ENCODE measurements at regions not wholly inside any gene's neighbourhood (a gene's known extent, or its start where the extent isn't known, plus 50 kb on each side); places are given as distances from the start of the nearest gene placed in this dataset.

DNA sequence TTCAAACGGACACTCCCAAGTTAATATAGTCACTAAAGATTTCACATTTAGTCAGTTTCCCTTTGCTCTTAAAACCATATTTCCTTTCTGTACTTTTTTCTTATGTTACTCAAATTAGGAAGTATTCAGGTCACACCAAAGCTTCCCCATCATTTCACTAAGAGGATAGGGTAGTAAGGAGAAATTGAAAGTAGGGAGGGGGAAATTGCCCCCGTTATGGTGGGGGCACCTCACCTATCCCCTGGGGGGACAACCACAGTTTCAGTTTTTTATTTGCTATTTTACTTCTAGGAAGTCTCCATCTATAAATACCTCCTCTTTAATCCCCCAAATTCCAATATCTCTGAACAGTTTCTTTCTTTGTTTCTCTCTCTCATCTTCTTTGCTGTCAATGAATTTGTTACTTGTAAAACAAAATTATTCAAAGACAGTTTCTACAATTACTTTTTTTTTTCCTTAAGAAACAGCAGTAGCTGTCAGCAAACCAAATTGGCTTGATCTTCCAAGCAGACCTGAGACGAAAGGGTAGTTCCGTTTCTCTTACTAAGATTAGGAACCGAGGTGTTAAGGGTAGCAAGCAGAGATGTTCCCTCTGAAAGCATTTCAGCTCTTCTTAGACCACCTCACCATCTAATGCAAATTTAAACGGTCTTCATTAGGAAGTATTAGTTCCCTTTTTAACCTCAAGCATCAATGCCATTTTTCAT lies 160.2 kb upstream of the KLF3 start:
- Histone ChIP-seq H3K4me3 (no peak overlapping the region), H3K4me1 (replicated peaks) (no peaks in the 10 kb centered on the region), H3K36me3 (no peaks in the 10 kb centered on the region), H3K9me3 (replicated peaks) (no peaks in the 10 kb centered on the region), H3K27me3 (replicated peaks) (no peaks in the 10 kb centered on the region), H3K27ac (no peak overlapping the region)
- no peak for DNase-seq (ENCODE audit: low read depth in 1 of 2, low spot score in 2 of 2)

DNA sequence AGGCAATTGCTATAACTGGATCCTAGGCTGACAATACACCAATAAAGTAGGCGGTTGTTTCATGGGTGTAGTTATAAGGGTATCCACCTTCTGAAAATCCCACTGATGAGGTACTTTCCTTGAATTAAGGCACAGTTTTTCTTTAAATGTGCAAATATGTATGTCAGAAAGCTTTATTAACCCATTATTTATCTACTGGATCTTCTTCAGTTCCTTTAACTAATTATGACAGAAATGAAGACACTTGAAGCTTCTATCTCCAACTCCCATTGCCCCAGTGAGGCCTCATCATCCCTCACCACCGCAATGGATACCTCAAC lies 159.6 kb upstream of the KLF3 start:
- Histone ChIP-seq H3K4me3 (no peak overlapping the region), H3K9me3 (replicated peaks) (no peaks in the 10 kb centered on the region), H3K4me1 (replicated peaks) (no peaks in the 10 kb centered on the region), H3K27ac (no peak overlapping the region), H3K36me3 (no peaks in the 10 kb centered on the region), H3K27me3 (replicated peaks) (no peaks in the 10 kb centered on the region)
- DNase-seq (ENCODE audit: low read depth in 1 of 2, low spot score in 2 of 2), result no peak

GRCh38 chr4:38509551-38509950 lies 154.4 kb upstream of the KLF3 start:
- Histone ChIP-seq H3K27ac (no peak overlapping the region), H3K9me3 (replicated peaks) (no peaks in the 10 kb centered on the region), H3K4me3 (no peak overlapping the region), H3K27me3 (replicated peaks) (no peaks in the 10 kb centered on the region), H3K4me1 (replicated peaks) (no peaks in the 10 kb centered on the region), H3K36me3 (no peaks in the 10 kb centered on the region)
- no peak for DNase-seq (ENCODE audit: low read depth in 1 of 2, low spot score in 2 of 2)

DNA sequence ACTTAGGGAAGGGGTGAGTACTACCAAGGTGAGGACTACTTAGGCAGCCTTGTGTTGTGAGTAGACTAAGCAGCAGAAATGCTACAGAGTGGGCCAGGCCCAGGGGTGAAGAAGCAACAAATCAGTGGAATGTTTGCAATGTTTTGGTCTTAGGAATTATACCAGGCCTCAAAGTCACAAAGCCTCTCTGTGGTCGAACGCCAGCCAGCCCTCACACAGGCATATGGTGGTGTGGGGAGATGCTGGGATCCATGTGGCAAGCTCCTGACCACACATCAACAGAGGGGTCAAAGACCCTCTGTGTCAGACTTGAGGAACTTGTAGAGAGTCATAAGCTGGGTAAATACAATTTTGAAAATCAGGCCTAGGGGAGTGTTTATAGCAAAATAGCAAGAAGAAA lies 153.8 kb upstream of the KLF3 start:
- Histone ChIP-seq H3K9me3 (replicated peaks) (no peaks in the 10 kb centered on the region), H3K36me3 (no peaks in the 10 kb centered on the region), H3K4me3 (no peak overlapping the region), H3K27me3 (replicated peaks) (no peaks in the 10 kb centered on the region), H3K4me1 (replicated peaks) (no peaks in the 10 kb centered on the region), H3K27ac (no peak overlapping the region)
- DNase-seq (ENCODE audit: low read depth in 1 of 2, low spot score in 2 of 2), result no peak

DNA sequence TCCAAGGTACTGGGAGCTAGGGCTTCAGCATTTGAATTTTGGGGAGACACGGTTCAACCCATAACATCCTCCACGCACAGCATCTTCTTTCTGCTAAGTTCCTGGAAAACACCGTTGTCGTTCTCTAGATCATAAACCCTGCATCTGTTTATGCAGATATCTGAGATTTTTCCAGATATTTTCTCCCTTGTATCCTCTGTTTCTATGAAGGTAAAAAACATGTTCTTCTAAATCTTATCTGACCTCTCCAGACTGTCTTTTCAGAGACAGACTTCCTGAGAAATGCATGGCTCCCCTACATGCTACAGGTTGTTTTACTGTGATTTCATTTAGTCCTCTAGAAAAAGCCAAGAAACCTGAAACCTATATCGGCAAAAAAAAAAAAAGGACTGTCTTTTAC lies 152.3 kb upstream of the KLF3 start:
- Histone ChIP-seq H3K4me3 (no peak overlapping the region), H3K27ac (no peak overlapping the region), H3K27me3 (replicated peaks) (no peaks in the 10 kb centered on the region), H3K9me3 (replicated peaks) (no peaks in the 10 kb centered on the region), H3K36me3 (no peaks in the 10 kb centered on the region), H3K4me1 (replicated peaks) (no peaks in the 10 kb centered on the region)
- DNase-seq (ENCODE audit: low read depth in 1 of 2, low spot score in 2 of 2), result no peak

DNA sequence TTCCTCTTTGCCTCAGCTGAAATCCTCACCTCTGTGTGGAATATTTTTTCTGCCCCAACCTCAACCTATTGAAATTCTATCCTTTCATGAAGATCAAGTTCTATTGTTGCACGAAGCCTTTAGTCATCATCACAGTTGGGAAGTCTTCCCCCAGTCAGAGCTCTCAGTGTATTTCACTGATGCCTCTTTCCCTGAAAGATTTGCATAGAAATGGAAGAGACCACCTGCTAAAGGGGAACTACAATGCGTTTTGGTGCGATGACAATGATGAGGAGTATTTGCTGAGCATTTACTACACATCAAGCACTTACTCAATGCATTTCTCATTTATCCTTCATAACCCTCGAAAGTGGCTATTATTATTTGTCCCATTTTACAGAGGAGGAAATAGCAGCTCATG lies 151.2 kb upstream of the KLF3 start:
- no peaks in the 10 kb centered on the region for H3K27me3 ChIP-seq (replicated peaks)
- H3K4me1 ChIP-seq (replicated peaks), result no peaks in the 10 kb centered on the region
- no peaks in the 10 kb centered on the region for H3K36me3 ChIP-seq
- H3K27ac ChIP-seq, result no peak overlapping the region
- no peak for DNase-seq (ENCODE audit: low read depth in 1 of 2, low spot score in 2 of 2)
- no peaks in the 10 kb centered on the region for H3K9me3 ChIP-seq (replicated peaks)
- H3K4me3 ChIP-seq, result no peak overlapping the region

DNA sequence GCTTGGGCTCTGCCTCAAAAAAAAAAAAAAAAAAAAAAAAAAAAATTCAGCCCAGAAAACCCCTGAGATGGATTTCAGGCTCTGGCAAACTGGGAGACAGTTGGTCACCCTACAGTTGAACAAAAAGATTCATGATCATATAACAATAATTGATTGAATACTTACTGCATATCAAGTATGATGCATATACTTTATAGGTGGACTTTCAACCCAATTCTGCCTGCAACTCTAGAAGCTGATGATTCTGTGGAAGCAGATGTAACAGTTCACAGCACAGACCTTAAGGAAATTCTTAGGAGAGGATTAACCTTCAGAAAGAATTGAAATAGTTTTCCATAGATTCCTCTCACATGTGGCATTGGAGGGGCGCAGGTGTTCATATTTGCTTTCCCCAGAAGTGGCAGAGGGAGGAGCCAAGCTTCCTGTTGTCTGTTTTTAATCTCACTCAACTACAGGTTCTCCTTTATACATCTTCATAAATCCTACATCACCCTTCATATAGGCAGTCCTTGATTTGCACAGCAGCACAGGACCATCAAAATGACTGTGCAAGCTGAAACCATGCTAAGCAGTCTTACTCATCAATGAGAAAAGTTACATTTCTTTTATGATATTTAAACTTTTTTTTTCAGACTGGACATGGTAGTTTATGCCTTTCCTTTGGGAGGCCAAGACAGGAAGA lies 149.4 kb upstream of the KLF3 start:
- H3K27ac ChIP-seq, result no peak overlapping the region
- DNase-seq (ENCODE audit: low read depth in 1 of 2, low spot score in 2 of 2), result no peak
- H3K36me3 ChIP-seq, result no peaks in the 10 kb centered on the region
- no peak overlapping the region for H3K4me3 ChIP-seq
- no peaks in the 10 kb centered on the region for H3K27me3 ChIP-seq (replicated peaks)
- no peaks in the 10 kb centered on the region for H3K9me3 ChIP-seq (replicated peaks)
- no peaks in the 10 kb centered on the region for H3K4me1 ChIP-seq (replicated peaks)

DNA sequence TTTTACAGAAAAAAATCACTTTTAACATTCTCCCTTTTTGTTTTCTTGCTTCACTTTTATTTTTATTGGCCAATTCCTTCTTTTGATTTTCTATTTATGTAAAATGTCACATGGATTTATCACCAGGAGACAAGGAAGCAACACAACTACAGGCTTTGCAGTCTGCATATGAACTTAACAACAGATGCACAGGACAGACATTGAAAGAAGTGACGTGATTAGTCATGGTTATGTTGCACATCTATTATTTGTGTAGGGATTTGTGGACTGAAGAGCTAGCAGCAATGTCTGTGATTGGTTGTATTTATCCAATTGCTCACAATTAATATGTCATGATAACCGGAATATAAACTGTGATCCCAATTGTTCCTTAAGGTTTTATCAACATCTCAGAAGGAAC lies 147.8 kb upstream of the KLF3 start:
- H3K4me1 ChIP-seq (replicated peaks), result no peaks in the 10 kb centered on the region
- no peak for DNase-seq (ENCODE audit: low read depth in 1 of 2, low spot score in 2 of 2)
- H3K36me3 ChIP-seq, result no peaks in the 10 kb centered on the region
- no peaks in the 10 kb centered on the region for H3K9me3 ChIP-seq (replicated peaks)
- no peak overlapping the region for H3K27ac ChIP-seq
- no peak overlapping the region for H3K4me3 ChIP-seq
- H3K27me3 ChIP-seq (replicated peaks), result no peaks in the 10 kb centered on the region

DNA sequence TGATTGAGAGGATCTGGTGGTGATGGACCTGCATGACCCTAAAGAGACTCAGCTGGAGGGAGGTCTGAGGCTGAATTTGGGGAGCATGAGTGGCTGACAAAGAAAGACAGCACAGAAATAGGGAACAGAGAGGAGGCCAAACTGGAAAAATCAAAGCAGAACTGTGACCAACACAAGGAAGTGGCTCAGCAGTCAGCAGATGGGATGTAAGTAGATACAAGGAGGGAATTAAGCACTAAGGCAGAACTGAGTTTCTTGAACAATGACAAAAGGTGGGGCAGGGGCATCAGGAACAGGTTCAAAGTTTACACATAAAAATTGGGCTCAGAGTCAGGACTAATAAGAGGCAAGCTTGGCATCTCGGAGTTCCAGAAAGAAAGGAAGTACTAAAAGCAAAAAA lies 144.3 kb upstream of the KLF3 start:
- H3K4me1 ChIP-seq (replicated peaks), result no peaks in the 10 kb centered on the region
- no peak overlapping the region for H3K27ac ChIP-seq
- no peak for DNase-seq (ENCODE audit: low read depth in 1 of 2, low spot score in 2 of 2)
- H3K4me3 ChIP-seq, result no peak overlapping the region
- H3K27me3 ChIP-seq (replicated peaks), result no peaks in the 10 kb centered on the region
- no peaks in the 10 kb centered on the region for H3K36me3 ChIP-seq
- no peaks in the 10 kb centered on the region for H3K9me3 ChIP-seq (replicated peaks)

GRCh38 chr4:38523054-38523453 lies 140.9 kb upstream of the KLF3 start:
- no peak overlapping the region for H3K27ac ChIP-seq
- no peaks in the 10 kb centered on the region for H3K4me1 ChIP-seq (replicated peaks)
- no peak for DNase-seq (ENCODE audit: low read depth in 1 of 2, low spot score in 2 of 2)
- H3K36me3 ChIP-seq, result no peaks in the 10 kb centered on the region
- no peaks in the 10 kb centered on the region for H3K9me3 ChIP-seq (replicated peaks)
- H3K4me3 ChIP-seq, result no peak overlapping the region
- no peaks in the 10 kb centered on the region for H3K27me3 ChIP-seq (replicated peaks)

GRCh38 chr4:38523524-38524448 lies 140.2 kb upstream of the KLF3 start:
- Histone ChIP-seq H3K4me1 (replicated peaks) (no peaks in the 10 kb centered on the region), H3K27me3 (replicated peaks) (no peaks in the 10 kb centered on the region), H3K36me3 (no peaks in the 10 kb centered on the region), H3K4me3 (no peak overlapping the region), H3K27ac (no peak overlapping the region), H3K9me3 (replicated peaks) (no peaks in the 10 kb centered on the region)
- DNase-seq (ENCODE audit: low read depth in 1 of 2, low spot score in 2 of 2), result no peak

GRCh38 chr4:38526412-38526811 lies 137.6 kb upstream of the KLF3 start:
- Histone ChIP-seq H3K36me3 (no peaks in the 10 kb centered on the region), H3K9me3 (replicated peaks) (no peaks in the 10 kb centered on the region), H3K4me1 (replicated peaks) (no peaks in the 10 kb centered on the region), H3K27me3 (replicated peaks) (no peaks in the 10 kb centered on the region), H3K4me3 (no peak overlapping the region), H3K27ac (no peak overlapping the region)
- DNase-seq (ENCODE audit: low read depth in 1 of 2, low spot score in 2 of 2), result no peak

DNA sequence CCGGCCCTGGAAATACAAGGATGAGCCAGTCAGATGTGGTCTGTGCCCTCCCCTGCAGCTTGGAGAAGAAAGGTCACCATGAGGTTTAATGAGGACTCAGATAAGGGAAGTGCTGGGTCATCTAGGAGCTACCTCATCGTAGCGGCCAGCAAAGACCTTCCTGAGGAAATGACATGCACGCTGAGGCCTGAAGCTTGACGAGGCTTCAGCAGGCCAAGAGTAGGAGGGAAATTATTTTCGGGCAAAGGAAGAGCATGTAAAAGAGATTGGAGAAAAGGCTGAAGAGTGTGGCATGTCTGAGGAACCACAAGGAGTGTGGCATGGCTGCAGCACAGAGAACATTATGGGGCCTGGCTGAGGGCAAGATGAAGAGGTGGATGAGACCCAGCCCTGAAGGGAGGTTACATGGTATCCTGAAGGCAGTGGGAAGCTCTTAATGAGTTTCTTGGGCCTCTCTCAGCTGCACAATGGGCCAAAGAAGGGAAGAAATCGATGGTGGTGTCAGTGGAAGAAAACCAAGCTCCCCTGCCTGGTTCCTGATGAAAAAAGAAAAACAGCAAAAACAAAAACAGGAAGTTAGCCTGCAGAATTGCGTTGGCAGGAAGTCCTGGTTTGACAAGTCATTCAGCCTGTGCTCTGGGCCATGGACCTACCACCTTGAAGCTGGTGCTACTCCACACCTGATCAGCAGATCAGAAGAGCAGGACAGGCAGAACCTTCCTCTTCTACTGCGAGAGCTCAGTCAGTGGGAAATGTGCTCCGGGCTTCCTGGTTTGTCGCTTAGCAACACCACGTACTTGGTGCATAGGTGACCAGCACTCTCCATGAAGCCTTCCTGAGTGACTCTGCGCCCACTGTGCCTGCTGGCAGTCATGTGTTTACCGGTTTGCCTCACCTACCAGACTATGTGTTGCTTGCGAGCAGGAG lies 134.5 kb upstream of the KLF3 start:
- H3K4me3 ChIP-seq, result no peak overlapping the region
- no peak overlapping the region for H3K27ac ChIP-seq
- H3K27me3 ChIP-seq (replicated peaks), result no peaks in the 10 kb centered on the region
- H3K9me3 ChIP-seq (replicated peaks), result no peaks in the 10 kb centered on the region
- no peak for DNase-seq (ENCODE audit: low read depth in 1 of 2, low spot score in 2 of 2)
- no peaks in the 10 kb centered on the region for H3K36me3 ChIP-seq
- H3K4me1 ChIP-seq (replicated peaks), result no peaks in the 10 kb centered on the region

All from SJSA1 (cell line).